T-helper 17 cell (primary cell): ENCODE measurements at regions not wholly inside any gene's neighbourhood (a gene's known extent, or its start where the extent isn't known, plus 50 kb on each side); places are given as distances from the start of the nearest gene placed in this dataset.
"Not testable (repeated sequence)": the region's sequence is repeated elsewhere in the genome, so short reads cannot be mapped to it uniquely, and the experiment has no call there.

Experiments
- ATAC-seq: fragments of 150-1000 bp; cut with Tn5 transposase; 2 replicates; pipeline ENCODE4 v1.10.0; 2021; ENCODE audit warnings: mild to moderate bottlenecking, moderate library complexity
- DNase-seq, 3 donors: peaks; one replicate each; pipeline versions ENCODE4 v3.0.0 to v3.0.0-alpha.2; 2020 to 2021
- H3K9me3 ChIP-seq: one replicate; pipeline ENCODE4 v1.7.0; 2013; ENCODE audit warnings: low read length, mild to moderate bottlenecking; ENCODE audit not compliant: control insufficient read depth, poor library complexity, severe bottlenecking
- H3K27ac Mint-ChIP-seq: one replicate; pipeline ENCODE4 v1.8.0; 2022; ENCODE audit warnings: mild to moderate bottlenecking, moderate library complexity, mixed read lengths
- H3K27me3 Mint-ChIP-seq: one replicate; pipeline ENCODE4 v1.8.0; 2022; ENCODE audit warnings: mixed read lengths
- H3K36me3 Mint-ChIP-seq: one replicate; pipeline ENCODE4 v1.8.0; 2022; ENCODE audit warnings: low read depth, mixed read lengths
- H3K4me1 Mint-ChIP-seq: one replicate; pipeline ENCODE4 v1.8.0; 2022; ENCODE audit warnings: mild to moderate bottlenecking, mixed read lengths
- H3K4me3 Mint-ChIP-seq: one replicate; pipeline ENCODE4 v1.8.0; 2022; ENCODE audit warnings: mild to moderate bottlenecking, moderate library complexity, mixed read lengths

DNA sequence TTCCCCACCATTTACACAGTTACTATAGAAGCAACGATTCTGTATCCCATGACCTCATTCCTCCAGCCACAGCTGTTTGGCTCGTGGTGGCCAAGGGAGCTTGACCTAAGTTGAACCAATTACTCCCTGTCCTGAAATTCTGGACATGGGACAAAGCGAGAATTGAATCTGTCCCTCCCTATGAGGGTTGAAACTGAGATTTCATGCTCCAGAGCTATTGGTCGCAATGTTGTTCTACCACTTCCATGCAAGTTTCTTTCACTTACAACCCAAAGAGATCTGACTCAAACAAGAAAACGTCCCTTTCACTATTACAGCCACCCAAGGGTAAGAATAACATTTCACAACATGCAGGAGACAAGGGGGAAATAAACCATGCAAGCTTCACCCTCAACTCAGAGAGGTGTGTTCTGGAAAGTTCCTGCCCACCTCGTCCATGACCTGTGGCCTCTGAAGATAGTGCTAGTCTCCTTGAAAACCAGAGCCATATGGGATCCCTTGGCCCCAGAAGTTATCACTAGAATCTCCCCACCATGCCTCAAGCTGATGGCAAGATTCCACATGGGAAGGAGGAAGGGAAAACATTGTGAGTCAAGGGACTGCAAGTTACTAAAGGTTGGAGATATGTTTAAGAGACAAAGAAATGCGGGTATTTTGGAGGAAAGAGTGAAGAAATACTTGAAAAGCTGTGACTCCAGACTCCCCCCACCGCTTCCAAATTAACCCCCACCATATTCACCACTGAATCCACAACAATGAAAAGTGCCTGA lies 74.5 kb upstream of the SRSF6 start:
- no peak overlapping the region for H3K4me3 Mint-ChIP-seq
- H3K9me3 ChIP-seq: no peaks in the 10 kb centered on the region
- no peak for DNase-seq
- H3K27ac Mint-ChIP-seq: no peak overlapping the region
- peaks cover 47% of the 10 kb centered on the region for H3K27me3 Mint-ChIP-seq
- H3K36me3 Mint-ChIP-seq: no peaks in the 10 kb centered on the region
- ATAC-seq: no peak
- peaks cover 2% of the 10 kb centered on the region for H3K4me1 Mint-ChIP-seq

DNA sequence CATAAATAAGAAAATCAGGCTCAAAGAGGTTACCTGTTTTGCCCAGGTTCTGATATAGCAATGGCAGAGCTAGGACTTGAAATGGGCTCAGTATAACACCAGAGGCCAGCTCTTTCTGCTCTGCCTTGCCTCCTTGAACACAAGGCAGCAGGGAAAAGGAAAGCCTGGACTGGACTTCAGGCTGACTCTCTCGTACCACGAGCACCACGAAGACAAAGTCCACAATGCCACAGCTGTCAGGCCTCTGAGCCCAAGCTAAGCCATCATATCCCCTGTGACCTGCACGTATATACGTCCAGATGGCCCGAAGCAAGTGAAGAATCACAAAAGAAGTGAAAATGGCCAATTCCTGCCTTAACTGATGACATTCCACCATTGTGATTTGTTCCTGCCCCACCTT lies 75.6 kb upstream of the SRSF6 start:
- peaks cover 42% of the 10 kb centered on the region for H3K27me3 Mint-ChIP-seq
- H3K36me3 Mint-ChIP-seq, DNase-seq, H3K4me1 Mint-ChIP-seq, H3K27ac Mint-ChIP-seq, ATAC-seq, H3K4me3 Mint-ChIP-seq, H3K9me3 ChIP-seq: not testable (repeated sequence)

DNA sequence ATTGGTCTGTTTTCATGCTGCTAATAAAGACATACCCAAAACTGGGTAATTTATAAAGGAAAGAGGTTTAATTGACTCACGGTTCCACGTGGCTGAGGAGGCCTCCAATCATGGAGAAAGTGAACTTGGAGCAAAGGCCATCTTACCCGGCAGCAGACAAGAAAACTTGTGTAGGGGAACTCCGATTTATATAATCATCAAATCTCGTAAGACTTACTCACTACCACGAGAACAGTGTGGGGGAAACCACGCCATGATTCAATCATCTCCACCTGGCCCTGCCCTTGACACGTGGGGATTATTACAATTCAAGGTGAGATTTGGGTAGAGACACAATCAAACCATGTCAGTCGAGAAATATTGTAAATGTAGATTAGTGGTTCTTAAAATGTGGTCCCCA lies 76.2 kb upstream of the SRSF6 start:
- not testable (repeated sequence) for H3K4me3 Mint-ChIP-seq, H3K9me3 ChIP-seq, H3K27ac Mint-ChIP-seq, DNase-seq, H3K4me1 Mint-ChIP-seq, H3K36me3 Mint-ChIP-seq, ATAC-seq
- peaks cover 42% of the 10 kb centered on the region for H3K27me3 Mint-ChIP-seq

DNA sequence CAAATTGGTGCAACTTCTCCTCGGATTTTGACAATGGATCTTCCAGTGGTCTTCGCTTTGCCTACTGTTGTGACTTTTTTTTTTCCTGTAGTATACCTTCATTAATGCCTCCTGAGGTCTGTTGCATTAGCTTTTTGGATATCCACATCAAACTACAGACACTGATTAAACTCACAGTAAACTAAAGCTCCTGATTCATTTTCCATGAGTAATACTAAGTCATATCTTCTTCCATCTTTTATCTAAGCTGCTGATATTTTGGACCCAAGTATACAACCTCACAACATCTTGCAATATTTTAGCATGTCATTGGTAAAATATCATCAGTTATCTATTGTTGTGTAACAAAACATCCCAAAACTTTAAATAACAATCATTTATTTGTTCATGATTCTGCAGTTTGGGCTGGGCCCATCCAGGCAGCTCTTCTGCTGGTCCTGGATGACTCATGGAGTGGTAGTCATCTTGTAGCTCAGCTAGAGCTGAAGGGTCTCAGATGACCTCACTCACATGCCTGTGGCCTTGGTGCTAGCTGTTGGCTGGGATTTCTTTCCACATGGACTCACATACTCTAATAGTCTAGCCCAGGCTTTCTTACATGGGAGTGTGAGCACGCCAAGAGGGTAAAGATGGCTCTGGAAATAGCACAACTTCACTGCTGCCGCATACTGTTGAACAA lies 78.3 kb upstream of the SRSF6 start:
- Mint-ChIP-seq H3K27me3 (peaks cover 51% of the 10 kb centered on the region), H3K36me3 (peaks cover 2% of the 10 kb centered on the region)

DNA sequence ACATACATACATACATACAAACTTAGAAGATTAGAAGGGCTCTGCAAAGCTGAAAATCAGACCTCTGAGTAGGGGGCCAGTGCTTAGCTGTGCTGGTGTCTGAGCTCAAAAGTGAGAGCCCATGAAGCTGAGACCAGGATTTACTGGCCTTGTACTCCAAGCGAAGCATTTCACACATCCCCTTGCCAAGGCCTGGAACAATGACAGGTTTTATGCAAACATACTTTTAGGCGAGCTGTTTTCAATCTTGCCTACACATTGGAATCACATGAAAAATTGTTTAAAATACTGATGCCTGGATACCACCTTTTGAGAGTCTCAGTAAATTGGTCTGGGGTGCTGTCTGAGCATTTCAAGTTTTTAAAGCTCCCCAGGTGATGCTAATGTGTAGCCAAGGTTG lies 80.9 kb upstream of the SRSF6 start:
- DNase-seq: no peak
- ATAC-seq: no peak
- H3K9me3 ChIP-seq: no peaks in the 10 kb centered on the region
- H3K4me1 Mint-ChIP-seq: peaks cover 2% of the 10 kb centered on the region
- H3K36me3 Mint-ChIP-seq: peaks cover 2% of the 10 kb centered on the region
- no peak overlapping the region for H3K4me3 Mint-ChIP-seq
- no peak overlapping the region for H3K27ac Mint-ChIP-seq
- peaks cover 33% of the 10 kb centered on the region for H3K27me3 Mint-ChIP-seq

More for the DNA sequence above, 78.3 kb upstream of the SRSF6 start:
- DNase-seq: no peak
- Mint-ChIP-seq H3K27ac (no peak overlapping the region), H3K4me3 (no peak overlapping the region), H3K4me1 (peaks cover 2% of the 10 kb centered on the region)
- H3K9me3 ChIP-seq: no peaks in the 10 kb centered on the region
- no peak for ATAC-seq

DNA sequence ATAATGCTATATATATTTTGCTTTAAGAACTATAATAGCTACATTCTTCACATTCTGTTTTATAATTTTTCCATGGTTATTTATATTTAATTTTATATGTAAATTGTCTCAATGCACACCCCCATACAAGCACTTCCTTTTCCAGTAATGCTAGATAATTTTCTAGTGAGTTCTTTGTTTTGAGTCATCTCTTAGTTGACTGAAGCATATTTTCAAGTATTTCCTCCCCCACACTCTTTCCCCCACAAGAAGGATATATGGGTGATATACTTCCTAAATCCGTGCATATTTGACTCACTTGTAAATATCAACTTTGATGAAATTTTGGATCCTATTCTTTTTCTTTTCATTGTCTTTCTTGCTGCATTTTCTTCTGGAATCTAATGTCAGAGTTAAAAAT lies 82.1 kb upstream of the SRSF6 start:
- Mint-ChIP-seq H3K36me3 (peaks cover 2% of the 10 kb centered on the region), H3K27me3 (peaks cover 26% of the 10 kb centered on the region), H3K27ac (no peak overlapping the region), H3K4me3 (no peak overlapping the region), H3K4me1 (peaks cover 2% of the 10 kb centered on the region)
- DNase-seq: no peak
- H3K9me3 ChIP-seq: no peaks in the 10 kb centered on the region
- no peak for ATAC-seq

DNA sequence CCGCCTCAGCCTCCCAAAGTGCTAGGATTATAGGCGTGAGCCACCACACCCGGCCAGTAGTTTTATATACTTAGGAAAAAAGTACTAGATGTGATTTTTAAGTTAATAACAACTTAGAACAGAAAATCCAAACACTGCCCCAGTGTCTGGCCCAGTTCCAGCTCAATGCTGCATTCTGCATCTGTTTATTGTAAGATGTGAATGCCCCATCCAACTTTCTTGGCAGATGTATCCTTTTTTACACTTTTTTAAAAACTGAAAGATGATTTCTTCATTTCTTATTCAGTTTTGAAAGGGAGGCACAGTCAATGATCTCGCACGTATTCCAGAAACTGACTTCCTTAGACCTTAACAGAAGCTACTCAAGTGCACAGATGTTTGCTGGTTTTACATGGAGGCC lies 85.6 kb upstream of the SRSF6 start:
- H3K9me3 ChIP-seq: no peaks in the 10 kb centered on the region
- DNase-seq (no peak), ATAC-seq (no peak)
- H3K27ac Mint-ChIP-seq: no peak overlapping the region
- no peak overlapping the region for H3K4me3 Mint-ChIP-seq
- peaks cover 2% of the 10 kb centered on the region for H3K36me3 Mint-ChIP-seq
- H3K27me3 Mint-ChIP-seq: peaks cover 9% of the 10 kb centered on the region
- H3K4me1 Mint-ChIP-seq: no peaks in the 10 kb centered on the region

DNA sequence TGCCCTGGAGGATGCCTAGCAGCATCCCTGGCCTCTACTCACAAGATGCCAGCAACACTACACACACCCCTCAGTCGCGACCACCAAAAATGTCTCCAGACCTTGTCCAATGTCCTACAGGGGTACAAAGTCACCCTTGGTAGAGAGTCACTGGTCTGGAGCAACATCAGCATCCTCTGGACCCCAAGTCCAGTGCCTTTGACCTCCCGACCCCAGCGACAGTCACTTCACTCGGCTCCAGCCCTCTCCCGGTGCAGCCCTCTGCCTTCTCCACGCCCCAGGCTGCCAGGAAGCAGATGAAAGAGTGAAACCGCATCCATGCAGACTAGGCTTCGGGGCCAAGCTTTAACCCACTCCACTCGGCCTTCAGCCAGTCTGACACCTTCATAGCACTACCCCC lies 92.0 kb upstream of the SRSF6 start:
- Mint-ChIP-seq H3K4me1 (peaks cover 3% of the 10 kb centered on the region), H3K27ac (no peak overlapping the region), H3K36me3 (peaks cover 5% of the 10 kb centered on the region), H3K4me3 (no peak overlapping the region), H3K27me3 (peaks cover 43% of the 10 kb centered on the region)
- ATAC-seq: no peak
- H3K9me3 ChIP-seq: no peaks in the 10 kb centered on the region
- no peak for DNase-seq

DNA sequence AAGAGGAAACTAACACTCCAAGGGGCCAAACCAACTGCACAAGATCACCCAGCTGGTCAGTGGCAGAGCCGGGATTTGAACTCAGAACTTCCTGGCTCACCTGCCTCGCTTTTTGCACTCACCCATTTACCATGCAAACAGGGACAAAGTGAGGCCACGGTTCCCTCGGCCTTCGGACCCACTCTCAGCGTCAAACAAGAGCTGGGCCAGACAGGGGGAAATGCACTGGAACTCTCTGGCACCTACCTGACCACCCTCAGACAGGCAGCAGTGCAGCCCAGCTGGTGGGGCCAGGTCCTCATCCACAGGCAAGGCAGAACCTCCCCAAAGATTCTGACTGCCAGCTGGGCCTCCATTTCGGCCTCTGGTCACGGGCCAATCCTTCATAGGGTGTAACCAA lies 93.7 kb upstream of the SRSF6 start:
- peaks cover 3% of the 10 kb centered on the region for H3K4me1 Mint-ChIP-seq
- H3K36me3 Mint-ChIP-seq: peaks cover 5% of the 10 kb centered on the region
- H3K9me3 ChIP-seq: no peaks in the 10 kb centered on the region
- ATAC-seq (no peak), DNase-seq (no peak)
- no peak overlapping the region for H3K4me3 Mint-ChIP-seq
- H3K27me3 Mint-ChIP-seq: peaks cover 50% of the 10 kb centered on the region
- H3K27ac Mint-ChIP-seq: no peak overlapping the region

DNA sequence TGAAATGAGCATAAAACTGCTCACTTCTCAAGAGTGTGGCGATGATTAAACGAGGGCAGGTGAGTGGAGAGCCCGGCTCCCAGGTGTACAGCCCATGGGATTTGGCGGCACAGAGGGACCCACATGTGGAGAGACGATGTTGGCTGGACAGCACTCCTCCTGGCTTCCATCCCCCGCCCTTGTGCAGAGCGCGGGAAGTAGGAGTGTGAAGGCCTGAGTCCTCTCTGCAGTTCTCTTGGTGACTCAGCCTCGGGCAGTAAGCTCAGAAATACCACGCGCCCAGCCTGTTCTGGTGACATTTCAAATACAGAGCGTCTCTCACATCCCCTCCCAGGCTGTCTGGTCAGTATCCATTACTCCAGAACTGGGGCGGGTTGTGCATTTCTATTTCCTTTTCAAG lies 94.2 kb upstream of the SRSF6 start:
- peaks cover 50% of the 10 kb centered on the region for H3K27me3 Mint-ChIP-seq
- no peak overlapping the region for H3K4me3 Mint-ChIP-seq
- peaks cover 5% of the 10 kb centered on the region for H3K36me3 Mint-ChIP-seq
- H3K9me3 ChIP-seq: no peaks in the 10 kb centered on the region
- peaks cover 3% of the 10 kb centered on the region for H3K4me1 Mint-ChIP-seq
- no peak for ATAC-seq
- no peak for DNase-seq
- no peak overlapping the region for H3K27ac Mint-ChIP-seq

DNA sequence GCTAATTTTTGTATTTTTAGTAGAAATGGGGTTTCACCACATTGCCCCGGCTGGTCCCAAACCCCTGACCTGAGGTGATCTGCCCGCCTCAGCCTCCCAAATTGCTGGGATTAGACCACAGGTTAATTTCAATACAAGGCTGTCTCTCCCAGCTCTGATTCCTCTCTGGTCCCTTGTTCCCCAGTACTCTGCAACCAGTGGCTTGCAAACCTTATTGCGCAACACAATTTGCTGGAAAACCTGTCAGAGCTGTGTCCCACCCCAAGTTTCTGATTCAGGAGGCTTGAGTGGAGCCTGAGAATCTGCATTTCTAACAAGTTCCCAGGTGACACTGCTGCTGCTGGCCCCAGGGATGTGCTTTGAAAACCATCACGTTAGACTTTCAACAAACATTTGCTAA lies 96.2 kb upstream of the SRSF6 start:
- no peak overlapping the region for H3K4me3 Mint-ChIP-seq
- DNase-seq (no peak), ATAC-seq (no peak)
- H3K27ac Mint-ChIP-seq: no peak overlapping the region
- peaks cover 5% of the 10 kb centered on the region for H3K36me3 Mint-ChIP-seq
- peaks cover 55% of the 10 kb centered on the region for H3K27me3 Mint-ChIP-seq
- no peaks in the 10 kb centered on the region for H3K9me3 ChIP-seq
- peaks cover 3% of the 10 kb centered on the region for H3K4me1 Mint-ChIP-seq

DNA sequence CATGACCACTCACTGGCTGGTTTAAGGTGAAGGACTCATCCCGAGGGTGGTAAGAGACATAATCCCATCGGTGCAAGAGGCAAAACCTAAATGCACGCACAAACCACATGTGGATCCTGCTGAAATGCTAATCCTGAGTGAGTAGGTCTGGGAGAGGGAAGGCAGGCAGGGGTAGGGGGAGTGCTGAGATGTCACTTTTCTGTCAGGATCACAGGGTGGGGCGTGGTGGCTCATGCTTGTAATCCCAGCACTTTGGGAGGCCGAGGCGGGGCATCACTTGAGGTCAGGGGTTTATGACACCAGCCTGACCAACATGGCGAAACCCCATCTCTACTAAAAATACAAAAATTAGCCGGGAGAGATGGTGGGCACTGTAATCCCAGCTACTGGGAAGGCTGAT lies 97.7 kb upstream of the SRSF6 start:
- no peak overlapping the region for H3K27ac Mint-ChIP-seq
- H3K9me3 ChIP-seq: no peaks in the 10 kb centered on the region
- DNase-seq: no peak
- peaks cover 40% of the 10 kb centered on the region for H3K27me3 Mint-ChIP-seq
- H3K36me3 Mint-ChIP-seq: peaks cover under 1% of the 10 kb centered on the region
- no peak for ATAC-seq
- H3K4me1 Mint-ChIP-seq: no peaks in the 10 kb centered on the region
- H3K4me3 Mint-ChIP-seq: no peak overlapping the region

DNA sequence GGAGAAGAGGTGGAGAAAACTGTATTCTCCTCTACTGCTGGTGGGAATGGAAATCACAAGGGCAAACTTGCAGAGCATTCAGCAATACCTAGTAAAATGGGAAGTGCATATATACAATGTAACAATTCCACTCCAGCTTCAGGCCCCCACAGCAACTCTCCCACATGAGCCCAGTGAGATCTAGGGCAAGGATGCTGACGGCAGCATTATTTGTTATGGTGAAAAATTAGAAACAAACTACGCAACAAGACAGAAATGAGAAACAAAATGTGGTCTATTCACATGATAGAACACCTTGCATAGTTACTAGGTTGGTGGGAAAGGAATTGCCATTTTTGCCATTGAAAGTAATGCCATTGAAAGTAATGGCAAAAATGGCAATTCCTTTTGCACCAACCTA lies 98.9 kb upstream of the SRSF6 start:
- ATAC-seq (no peak), DNase-seq (no peak)
- Mint-ChIP-seq H3K27me3 (peaks cover 30% of the 10 kb centered on the region), H3K36me3 (no peaks in the 10 kb centered on the region), H3K4me1 (no peaks in the 10 kb centered on the region), H3K27ac (no peak overlapping the region), H3K4me3 (no peak overlapping the region)
- H3K9me3 ChIP-seq: no peaks in the 10 kb centered on the region

DNA sequence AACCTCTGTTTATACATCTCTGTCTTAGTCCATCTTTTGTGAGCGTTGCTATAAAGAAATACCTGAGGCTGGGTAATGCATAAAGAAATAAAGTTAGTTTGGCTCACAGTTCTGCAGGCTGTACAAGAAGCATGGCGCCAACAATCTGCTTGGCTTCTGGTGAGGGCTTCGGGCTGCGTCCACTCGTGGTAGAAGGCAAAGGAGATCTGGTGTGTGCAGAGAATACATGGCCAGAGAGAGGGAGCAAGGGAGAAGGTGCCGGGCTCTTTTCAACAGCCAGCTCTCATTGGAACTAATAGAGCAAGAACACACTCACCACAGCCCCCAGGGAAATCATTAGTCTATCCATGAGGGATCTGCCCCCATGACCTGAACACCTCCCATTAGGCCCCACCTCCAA lies 100.3 kb upstream of the SRSF6 start:
- H3K36me3 Mint-ChIP-seq: no peaks in the 10 kb centered on the region
- no peak for DNase-seq
- H3K9me3 ChIP-seq: no peaks in the 10 kb centered on the region
- H3K27me3 Mint-ChIP-seq: peaks cover 27% of the 10 kb centered on the region
- no peak for ATAC-seq
- H3K4me1 Mint-ChIP-seq: no peaks in the 10 kb centered on the region
- H3K27ac Mint-ChIP-seq: no peak overlapping the region
- no peak overlapping the region for H3K4me3 Mint-ChIP-seq
